Superior temporal gyrus (tissue), 1 donor: ENCODE measurements at regions not wholly inside any gene's neighbourhood (a gene's known extent, or its start where the extent isn't known, plus 50 kb on each side); places are given as distances from the start of the nearest gene placed in this dataset.
A peak's percentile ranks its signal among the peaks of the same experiment; 100 is the strongest.

Experiments
- DNase-seq: peaks from one replicate; pipeline ENCODE4 v3.0.0-alpha.2; 2016; ENCODE audit errors: extremely low spot score

DNA sequence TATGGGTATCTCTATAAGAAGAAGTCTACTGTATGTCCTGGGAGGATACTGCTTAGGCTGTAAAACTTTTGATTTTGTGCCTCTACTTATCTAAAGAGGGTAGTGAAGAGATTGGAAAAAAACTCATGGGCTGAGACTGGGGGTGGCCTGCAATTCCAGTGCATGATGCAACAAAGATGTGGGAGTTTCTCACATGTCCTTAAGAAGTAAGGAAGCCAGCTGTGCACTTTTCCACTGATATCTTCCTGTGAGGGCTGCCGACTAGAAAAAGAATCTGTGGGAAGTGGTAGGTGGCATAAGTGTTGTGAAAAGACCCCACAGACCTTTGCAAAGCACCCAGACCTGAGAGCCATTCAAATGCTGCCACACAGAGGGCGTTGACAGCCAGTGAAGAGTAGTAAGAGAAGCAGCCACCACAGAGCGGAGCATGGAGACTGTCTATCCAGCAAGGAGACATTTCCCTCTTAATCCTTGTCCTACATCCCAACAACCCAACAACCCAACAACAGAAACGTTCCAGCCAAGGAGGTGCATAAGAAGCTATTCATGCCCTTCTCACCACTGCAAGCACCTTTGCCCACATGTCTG lies 65.1 kb downstream of the PFDN4 start:
- no peak for DNase-seq

DNA sequence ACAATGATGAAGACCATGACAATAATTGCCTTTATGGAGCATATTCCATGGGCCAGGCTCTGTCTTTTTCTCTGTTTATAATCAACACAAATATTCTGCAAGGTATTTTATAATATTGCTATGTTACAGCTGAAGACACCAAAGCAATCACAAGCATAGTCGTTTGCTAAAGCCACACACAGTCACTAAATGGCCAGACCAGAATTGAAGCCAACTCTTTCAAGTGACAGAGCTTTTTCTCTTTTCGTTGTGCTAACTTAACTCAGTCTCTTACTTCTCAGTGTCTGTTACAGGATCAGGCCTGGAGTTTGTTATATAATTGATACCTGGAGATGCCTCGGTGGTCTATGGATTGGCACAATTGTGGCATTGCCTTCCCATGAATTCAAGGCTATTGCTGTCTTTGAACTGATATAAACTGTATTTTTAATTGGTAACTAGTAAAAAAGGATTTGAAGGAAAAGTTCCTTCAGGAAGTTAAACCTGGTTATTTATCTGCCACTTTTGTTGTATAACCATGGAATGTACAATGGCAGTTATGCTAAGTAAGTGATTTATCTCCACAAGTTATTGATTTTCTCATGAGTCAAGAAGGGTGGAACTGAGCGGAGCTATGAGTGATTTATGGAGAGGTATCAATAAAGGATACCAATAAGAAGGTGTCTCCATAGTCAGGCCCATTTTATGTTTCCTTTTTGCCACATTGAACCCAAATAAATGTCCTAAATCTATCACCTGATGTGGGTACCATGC lies 67.6 kb downstream of the PFDN4 start:
- DNase-seq, result no peak

DNA sequence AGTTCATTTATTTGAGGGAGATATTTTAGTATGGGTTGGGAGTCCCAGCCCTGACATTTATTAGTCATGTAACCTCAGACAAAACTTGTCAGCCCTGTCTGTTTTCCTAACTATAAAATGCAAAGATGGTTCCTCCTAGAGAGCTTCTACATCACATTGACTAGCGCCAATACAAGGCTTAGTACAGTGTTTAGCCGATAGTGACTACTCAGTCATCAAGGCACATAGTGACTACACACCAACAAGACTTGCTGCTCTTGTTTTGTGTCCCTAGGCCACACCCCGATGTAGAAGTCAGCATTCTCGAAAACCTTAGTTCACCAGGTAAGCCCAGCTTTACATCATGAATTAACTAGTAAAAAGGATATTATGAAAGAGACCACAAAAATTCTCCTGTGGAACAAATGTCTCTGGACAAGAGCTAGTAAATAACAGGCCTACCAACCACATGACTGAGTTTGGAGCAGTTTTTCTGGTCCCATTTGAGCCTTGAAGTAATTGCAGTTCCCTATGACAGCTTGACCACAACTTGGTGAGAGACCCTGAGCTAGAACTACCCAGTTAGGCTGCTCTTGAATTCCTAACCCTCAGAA lies 68.8 kb downstream of the PFDN4 start:
- DNase-seq, result no peak

DNA sequence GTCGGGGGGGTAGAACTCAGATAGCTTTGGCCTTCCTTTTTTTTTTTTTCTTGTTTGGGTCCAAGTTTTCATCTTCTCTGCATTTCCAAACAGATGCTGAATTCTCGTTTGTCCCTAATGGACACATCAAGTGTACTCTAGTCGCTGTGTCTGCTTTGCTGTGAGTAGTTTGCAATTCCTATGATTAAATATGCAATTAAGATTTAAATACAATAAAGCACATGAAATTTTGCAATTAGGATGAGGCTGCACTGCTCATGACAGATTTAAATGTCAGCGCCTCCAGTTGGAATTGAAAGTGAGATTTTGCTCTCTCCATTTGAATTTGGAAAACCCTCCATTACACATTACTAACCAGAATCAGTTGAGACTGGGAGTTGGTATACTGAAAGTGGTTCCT lies 70.4 kb downstream of the PFDN4 start:
- DNase-seq, result no peak

DNA sequence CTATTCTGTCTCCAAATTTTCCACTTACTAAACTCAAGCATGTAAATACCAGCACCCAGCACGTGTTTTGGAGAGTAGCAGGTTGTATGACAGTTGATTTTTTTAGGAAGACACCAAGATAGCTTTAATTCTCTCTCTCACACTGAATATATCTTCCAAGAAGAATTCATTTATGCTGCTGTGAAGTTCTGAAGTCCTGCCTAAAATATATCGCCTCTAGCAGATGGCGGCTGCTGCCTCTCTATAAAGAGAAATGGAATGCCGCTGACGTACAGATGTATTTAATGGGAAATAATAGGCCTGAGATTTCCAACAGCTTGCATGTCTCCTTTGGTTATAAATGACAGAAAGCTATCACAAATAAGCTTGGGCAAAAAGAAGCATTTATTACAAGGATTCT lies 74.7 kb downstream of the PFDN4 start:
- DNase-seq, result peak; percentile 21

DNA sequence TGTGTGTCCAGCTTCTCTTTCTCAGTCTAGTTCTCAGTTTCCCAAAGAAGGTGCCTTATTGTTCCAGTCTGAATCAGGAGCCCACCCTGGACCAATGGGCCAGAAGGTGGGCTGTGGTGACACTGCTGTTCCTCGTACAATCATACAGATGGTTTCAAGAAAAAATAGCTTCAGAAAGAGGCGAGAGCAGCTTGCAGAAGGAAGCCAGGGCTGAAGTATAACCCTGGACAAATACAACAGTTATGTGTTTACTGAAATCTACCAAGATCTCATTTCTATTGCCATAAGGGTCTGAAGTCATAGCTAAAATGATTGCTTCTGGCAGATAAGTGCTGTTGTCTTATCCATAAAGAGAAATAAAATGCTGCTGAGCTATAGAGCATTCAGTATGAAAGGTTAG lies 75.4 kb downstream of the PFDN4 start:
- no peak for DNase-seq

DNA sequence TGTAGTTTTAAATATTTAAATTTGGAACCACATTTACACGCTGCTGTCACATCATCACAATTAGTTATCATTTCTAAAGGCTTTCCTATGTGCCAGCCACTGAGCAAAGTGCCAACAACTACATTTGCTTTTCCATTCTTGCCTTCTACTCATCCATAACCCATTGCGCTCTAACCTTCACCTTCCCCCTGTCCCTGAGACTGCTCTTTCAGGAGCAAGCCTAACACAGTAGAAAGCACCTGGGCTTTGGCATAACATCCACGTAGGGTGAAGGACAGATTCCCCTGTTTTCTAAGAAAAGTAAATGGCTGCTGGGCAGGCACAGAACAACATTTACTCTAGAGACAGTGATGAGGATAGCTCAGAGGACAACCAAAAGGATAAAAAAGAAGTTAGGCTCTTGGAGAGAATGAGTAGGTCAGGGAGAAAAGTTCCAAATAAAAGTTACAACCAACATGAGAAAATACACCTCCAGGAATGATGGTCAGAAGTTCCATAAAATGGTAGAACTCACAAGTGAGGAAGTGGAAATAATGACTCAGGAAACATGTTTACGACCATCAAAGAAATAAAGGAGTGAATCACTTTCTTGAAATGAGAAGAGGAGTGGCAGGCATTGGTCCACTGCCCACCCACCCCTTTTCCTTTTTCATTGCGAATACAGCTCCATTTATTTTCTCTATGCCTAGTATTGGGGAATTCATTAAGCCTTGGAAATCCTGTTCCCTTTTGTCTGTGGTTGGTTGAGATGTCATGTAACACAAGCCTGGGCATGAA lies 77.2 kb downstream of the PFDN4 start:
- DNase-seq, result no peak

DNA sequence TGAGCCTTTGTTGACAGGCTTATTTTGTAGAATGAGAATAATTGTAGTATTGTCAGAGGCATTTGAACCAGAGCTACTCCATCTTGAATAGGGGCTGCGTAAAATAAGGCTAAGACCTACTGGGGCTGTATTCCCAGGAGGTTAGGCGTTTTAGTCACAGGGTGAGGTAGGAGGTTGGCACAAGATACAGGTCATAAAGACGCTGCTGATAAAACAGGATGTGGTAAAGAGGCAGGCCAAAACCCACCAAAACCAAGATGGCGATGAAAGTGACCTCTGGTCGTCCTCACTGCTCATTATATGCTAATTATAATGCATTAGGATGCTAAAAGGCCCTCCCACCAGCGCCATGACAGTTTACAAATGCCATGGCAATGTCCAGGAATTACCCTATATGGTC lies 82.7 kb downstream of the PFDN4 start:
- DNase-seq, result no peak

DNA sequence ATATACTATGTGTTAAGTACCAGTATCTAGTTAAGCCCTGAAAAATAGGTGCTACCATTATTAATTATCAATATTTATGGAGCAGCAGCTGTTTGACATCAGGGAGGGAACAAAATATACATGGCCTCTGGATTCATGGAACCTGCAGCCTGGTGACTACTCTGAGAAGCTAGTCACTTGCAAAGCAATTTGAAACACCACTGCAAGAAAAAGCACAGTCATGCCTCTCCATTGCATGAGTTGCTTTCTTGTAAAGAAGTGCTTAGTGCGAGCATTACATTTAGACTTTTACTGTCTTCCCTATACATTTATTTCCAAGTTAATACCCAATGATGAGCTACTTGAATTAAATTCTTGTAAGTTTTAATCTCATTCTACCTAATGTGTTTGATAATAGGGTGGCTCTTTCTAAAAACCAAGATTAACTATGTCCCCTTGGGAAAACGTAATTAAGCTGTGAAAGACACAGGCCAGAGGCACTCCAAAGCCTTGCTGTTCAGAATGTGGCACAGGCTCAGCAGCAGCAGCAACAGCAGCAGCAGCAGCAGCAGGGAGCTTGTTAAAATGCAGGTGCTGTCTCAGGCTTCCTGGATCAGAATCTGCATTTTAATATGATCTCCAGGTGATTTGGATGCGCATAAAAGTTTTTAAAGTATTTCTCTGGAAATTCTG lies 83.6 kb downstream of the PFDN4 start:
- no peak for DNase-seq

DNA sequence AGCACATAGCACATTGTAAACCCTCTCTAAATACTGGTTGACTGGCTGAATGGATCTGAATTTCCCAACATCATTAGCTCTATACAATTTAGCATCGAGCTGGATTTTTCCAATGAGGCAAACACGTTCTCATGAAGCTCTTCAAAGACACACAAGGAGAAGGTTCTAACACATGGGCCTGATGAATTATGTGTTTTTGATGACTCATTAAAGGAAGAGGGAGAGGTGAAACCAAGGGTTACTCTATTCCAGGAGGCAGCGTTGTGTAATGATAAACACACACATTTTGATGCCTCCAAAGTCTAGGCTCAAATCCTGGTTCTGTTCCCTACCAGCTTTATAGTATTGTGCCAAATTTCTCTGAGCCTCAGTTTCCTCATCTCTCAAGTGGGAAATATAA lies 84.3 kb downstream of the PFDN4 start:
- no peak for DNase-seq

DNA sequence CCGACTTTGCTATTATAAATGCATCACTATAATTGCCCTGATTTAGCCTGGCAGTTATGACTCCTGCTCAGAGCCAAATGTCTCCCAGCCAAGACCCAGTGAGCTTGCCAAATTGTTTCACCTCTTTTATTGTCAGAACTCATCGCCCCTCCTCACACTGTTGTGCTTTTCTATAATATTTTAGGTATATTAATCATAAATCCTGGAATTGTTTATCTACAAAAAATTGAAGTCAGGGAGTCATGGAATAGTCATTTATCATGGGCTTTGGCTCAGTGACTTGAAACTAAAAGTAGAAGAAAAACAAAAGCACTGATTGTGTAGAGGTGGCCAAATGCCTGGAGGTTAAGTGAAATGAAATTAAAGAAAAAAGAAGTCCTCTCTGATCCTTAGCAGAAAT lies 85.6 kb downstream of the PFDN4 start:
- no peak for DNase-seq

DNA sequence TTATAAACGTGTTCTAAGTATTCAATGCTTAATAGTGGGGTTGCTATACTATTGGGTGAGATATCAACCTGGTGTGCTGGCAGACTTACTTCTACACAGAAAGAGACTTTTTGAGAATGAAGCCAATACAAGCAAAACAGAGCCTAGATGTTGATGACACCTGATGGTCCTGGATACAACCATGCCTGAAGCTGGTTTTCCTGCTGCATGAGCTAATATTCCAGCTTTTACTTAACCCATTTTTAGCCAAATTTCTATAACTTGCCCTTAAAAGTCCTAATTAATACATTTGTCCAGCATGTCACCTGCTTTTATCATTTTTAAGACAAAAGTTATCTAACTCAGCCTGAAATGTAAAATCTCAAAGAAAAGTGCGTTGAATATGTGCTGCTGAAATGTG lies 86.2 kb downstream of the PFDN4 start:
- DNase-seq, result no peak

DNA sequence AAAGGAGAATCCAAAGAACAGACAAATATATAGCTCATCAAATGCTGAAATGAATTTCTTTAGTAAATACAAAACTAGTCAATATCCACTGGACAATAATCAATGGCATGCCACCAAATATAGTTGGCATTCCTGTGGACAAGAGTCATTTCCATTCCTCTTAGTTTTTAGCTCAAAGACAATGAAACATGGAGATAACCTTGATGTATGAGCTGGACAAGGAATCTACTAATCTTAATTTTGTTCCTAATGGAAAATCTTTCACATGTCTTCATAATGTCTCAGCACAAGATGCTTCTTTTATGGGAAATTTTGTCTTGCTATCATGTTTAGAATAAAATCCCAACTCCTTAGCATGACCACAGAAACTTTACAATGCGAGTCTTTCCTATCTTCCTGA lies 87.8 kb downstream of the PFDN4 start:
- DNase-seq, result no peak

DNA sequence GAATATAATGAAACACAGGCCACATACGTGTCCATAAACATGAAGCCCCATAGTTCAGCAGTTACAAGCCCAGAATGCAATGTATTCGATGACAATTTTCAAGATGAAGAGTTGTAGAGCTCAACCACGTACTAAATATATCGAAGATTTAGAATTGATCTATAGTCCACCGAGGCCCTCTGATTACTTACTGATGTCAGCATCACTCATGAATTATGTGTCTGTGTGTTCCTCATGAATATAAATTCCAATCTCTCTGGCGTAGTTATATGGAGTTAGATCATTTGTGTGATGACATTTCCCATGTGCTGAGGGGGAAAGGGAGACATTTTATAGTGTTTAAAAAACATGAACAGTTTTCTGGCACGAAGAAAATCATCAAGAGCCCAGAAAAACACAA lies 97.5 kb downstream of the PFDN4 start:
- DNase-seq, result no peak

DNA sequence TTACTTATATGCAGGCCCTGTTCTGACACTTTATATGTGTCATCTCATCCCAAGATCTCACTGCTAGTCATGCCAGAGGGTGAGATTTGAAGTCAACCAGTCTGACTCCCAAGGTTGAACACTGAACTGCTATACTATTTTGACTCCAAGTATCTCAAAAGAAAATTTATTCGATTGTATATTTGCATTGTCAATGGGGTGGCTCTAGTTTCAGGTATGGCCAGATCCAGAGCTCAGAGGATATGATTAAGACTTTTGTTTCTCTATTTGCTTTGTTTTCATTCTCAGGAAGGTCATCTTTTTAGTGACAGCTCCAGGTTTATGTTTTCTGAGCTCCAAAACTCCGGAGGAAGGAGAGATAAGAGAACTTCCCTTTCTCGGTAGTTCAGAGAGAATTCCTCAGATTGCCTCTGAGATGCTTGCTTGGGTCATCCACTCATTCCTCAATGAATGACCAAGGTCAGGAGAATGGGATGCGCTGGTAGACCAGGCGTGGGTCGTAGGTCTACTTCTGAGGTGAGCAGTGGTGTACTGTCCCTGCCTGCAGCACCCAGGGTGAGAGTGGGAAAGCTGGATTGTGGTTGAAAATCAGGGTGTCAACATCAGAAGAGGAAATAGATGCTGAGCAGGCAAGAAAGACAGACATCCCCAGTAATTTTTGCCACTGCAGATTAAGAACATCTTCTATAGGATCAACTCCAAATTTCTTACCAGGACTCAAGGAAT lies 99.3 kb downstream of the PFDN4 start:
- no peak for DNase-seq

DNA sequence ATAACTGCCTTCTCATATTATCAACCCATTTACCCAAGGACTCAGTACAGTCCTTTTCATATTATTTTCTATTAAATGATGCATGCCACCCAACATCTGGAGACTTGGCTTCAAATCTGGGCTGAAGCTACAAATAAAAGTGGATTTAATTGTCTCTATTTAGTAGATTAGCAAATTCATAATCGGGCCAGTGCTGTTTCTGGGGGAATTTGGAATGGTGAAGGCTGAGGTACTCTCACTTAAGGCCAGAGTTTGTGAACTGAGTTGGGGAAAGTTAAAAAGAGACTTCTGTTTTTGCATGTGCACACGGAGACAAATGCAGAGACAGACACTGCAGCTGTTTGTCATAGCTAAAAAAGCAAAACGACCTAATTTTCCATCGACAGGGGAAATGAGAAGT lies 100.9 kb downstream of the PFDN4 start:
- DNase-seq, result no peak

DNA sequence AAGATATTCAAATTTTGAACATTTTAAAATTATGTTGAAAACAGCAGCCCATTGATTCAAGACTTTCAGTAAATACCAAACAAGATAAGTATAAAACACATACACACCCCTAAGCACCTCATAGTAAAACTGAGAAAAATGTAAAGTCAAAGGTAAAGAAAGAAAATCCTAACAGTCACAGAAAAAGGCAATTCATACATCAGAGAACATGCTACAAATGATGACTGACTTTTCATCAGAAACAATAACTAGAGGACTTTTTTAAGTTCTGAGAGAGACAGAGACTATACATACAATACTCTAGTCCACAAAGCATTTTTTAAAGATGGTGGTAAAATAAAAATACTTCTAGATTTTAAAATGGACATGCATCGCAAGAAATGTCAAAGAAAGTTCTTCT lies 111.0 kb downstream of the PFDN4 start:
- no peak for DNase-seq

DNA sequence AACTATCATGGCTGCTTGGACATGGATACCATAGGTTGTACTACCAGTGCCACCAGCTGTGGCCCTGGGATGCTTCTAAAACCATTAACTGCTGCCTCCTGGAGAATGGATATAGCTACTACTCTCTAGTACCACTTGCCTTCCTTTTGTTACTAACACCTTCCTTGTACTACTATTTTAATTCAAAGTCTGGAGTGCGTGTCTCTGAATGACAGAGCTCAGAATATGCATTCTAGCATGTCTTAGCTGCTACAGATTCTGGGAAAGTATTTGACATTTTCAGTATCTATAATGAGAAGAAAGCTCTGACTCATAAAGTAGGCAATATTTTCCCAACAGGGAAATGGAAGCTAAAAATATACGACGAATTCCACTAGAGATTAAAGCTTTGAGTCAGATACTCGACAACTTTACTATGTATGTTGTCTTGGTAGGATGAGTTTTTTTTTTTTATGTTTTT lies 112.3 kb downstream of the PFDN4 start:
- DNase-seq, result no peak

DNA sequence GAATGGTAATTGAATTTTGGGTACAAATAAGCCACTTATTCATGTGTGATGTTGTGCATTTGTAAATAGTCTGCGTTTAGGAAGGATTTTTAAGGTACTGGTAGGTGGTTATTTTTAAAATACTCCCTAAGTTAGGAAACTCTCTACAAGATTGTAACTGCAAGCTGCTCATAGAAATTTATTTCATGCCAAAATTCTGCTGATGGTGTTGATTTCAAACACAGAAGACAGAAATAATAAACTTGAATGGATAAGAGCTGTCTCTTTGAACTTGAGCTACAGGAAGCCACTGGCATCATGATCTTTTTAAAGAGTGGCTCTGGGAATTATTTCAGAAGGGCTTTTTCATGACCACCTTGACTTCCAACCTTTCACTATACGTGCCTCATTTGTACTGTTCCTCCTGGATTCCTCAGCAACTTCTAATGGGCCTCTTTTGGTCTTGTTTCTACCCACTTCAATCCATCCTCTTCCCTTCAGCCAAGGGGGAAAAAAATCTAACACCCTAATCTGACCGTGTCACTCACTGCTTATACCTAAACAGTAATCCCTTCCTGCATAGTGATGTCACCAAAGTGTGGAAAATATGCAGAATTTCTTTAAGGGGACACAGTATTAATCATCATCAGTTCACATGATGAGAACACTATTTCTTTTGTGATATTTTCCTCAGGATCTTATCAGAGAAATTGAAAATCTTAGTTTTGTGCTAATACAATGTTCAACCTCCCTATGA lies 113.6 kb downstream of the PFDN4 start:
- no peak for DNase-seq

DNA sequence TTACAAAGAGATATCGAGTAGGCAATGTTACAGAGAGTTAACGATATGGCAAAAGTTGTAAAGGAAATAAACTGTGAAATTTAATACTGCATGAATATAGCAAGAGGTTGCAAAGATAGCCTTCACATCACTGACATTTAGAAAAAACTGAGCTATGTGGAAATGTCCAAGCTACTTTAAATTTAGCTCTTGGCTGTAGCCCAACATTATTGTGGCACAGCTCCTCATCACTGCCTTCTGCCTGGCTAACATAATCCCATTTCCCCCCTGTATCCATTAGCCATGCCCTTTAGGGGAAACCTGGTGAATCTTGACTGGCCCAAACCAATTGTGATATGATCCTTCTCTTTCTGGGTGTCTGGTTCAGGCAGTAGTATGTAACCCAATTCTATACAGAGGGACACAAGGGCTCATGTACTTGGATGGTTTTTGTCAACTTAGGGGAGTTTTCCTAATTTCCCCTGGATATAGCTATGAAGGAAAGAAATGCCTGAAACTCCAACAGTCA lies 115.4 kb downstream of the PFDN4 start:
- DNase-seq, result no peak
